WTC11 (cell line): ENCODE measurements at regions not wholly inside any gene's neighbourhood (a gene's known extent, or its start where the extent isn't known, plus 50 kb on each side); places are given as distances from the start of the nearest gene placed in this dataset.

Source experiments
- CREB1 ChIP-seq: sonication (generic); formaldehyde crosslinking; IDR thresholded peaks from 2 replicates; pipeline ENCODE4 v1.8.0; 2023; ENCODE audit warnings: mild to moderate bottlenecking, missing genetic modification reagents
- CTCF ChIP-seq: fragments of 200-600 bp; IDR thresholded peaks from 2 replicates; pipeline ENCODE4 v1.8.0; 2022; ENCODE audit warnings: antibody characterized with exemption
- E2F5 ChIP-seq: sonication (generic); formaldehyde crosslinking; IDR thresholded peaks from 2 replicates; pipeline ENCODE4 v1.8.1; 2022; ENCODE audit warnings: mild to moderate bottlenecking, moderate library complexity, missing genetic modification reagents
- GABPB1 ChIP-seq: sonication (generic); formaldehyde crosslinking; IDR thresholded peaks from 2 replicates; pipeline ENCODE4 v1.8.1; 2023; ENCODE audit warnings: mild to moderate bottlenecking, missing genetic modification reagents
- KAT7 ChIP-seq: sonication (generic); formaldehyde crosslinking; IDR thresholded peaks from 2 replicates; pipeline ENCODE4 v1.8.1; 2023; ENCODE audit warnings: missing genetic modification reagents, mild to moderate bottlenecking, borderline replicate concordance
- MLX ChIP-seq: sonication (generic); formaldehyde crosslinking; IDR thresholded peaks from 2 replicates; pipeline ENCODE4 v1.8.1; 2023; ENCODE audit warnings: mild to moderate bottlenecking, missing genetic modification reagents, moderate library complexity
- NR2C2 ChIP-seq: sonication (generic); formaldehyde crosslinking; IDR thresholded peaks from 2 replicates; pipeline ENCODE4 v1.8.0; 2022; ENCODE audit warnings: mild to moderate bottlenecking, missing genetic modification reagents
- PREB ChIP-seq: sonication (generic); formaldehyde crosslinking; IDR thresholded peaks from 2 replicates; pipeline ENCODE4 v1.8.1; 2022; ENCODE audit warnings: mild to moderate bottlenecking, missing genetic modification reagents, moderate library complexity, borderline replicate concordance
- TP53 ChIP-seq: sonication (generic); formaldehyde crosslinking; IDR thresholded peaks from 2 replicates; pipeline ENCODE4 v1.8.1; 2023; ENCODE audit warnings: mild to moderate bottlenecking, missing genetic modification reagents
- ZNF232 ChIP-seq: sonication (generic); formaldehyde crosslinking; IDR thresholded peaks from 2 replicates; pipeline ENCODE4 v1.8.0; 2022; ENCODE audit warnings: mild to moderate bottlenecking, missing genetic modification reagents

GRCh38 chr1:59225594-59226316 is 71.1 kb upstream of the FGGY start:
- no peak for TF ChIP-seq E2F5
- no peak for TF ChIP-seq MLX (CRISPR knock-in tag)
- TF ChIP-seq PREB = no peak
- TF ChIP-seq TP53 (CRISPR knock-in tag) = no peak
- no peak for TF ChIP-seq GABPB1
- TF ChIP-seq CREB1 (CRISPR knock-in tag) = no peak
- TF ChIP-seq KAT7 (CRISPR knock-in tag) = no peak
- no peak for TF ChIP-seq ZNF232 (CRISPR knock-in tag)
- TF ChIP-seq CTCF = no peak
- TF ChIP-seq NR2C2 = no peak
